Daoy (cell line): ENCODE measurements at regions not wholly inside any gene's neighbourhood (a gene's known extent, or its start where the extent isn't known, plus 50 kb on each side); places are given as distances from the start of the nearest gene placed in this dataset.
A peak's percentile ranks its signal among the peaks of the same experiment; 100 is the strongest.
"Not testable (repeated sequence)": the region's sequence is repeated elsewhere in the genome, so short reads cannot be mapped to it uniquely, and the experiment has no call there.

Experiments used
- DNase-seq: peaks from one replicate; pipeline ENCODE4 v3.0.0-alpha.2; 2015; ENCODE audit warnings: low read depth

DNA sequence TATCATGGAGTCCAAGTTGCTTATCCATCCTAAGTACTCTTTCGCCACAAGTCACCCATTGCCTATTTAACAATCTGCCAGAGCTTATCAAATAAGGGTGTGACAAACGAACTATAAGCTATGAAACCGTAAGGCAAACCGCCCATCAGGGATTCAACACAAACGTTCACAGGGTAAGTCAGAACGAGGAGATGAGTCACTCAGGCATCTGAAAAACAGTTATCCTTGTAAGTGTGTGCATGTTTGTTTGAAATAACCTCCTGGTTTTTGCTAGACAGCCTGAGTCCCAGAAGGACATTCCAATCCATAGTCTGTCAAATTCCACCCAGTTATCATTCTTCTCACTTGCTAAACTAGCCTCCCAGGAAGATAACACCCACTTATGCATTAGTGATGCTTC is 299.1 kb downstream of the PAX3 start:
- peak; percentile 83 for DNase-seq

DNA sequence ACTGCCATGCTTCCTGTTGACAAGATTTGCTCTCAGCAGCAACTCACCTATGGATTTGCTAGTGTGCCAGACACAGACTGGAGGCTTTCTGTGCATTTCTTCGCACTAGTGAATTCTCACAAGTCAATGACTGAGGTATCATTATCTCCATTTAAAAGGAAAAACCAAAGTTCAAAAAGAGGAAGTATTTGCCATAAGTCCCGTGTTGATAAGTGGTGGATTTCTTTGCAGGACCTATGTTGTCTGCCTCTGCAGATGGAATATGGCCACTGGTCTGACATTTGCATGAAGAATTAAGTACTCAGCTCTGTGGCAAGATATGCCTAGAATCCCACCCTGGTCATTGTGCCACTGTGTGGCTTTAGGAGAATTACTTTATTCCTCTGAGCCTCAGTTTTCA is 299.6 kb downstream of the PAX3 start:
- no peak for DNase-seq

DNA sequence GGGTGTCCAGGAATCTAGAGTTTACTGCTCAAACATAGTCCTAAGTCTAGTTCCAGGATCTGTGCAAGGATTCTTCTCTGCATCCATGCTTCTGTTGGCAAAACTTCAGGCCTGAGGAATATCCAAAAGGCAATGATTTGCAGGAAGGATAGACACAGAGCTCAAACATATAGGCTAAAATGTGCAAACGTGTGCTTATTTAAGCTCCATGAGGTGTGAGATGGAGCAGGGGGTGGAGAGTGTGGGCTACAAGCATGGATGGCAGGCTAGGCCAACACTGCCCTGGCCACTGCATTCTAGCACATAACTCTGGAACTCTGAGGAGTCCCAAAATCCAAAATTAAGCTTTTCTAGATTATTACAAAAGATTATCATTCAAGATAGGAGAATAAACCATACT is 301.1 kb downstream of the PAX3 start:
- no peak for DNase-seq

DNA sequence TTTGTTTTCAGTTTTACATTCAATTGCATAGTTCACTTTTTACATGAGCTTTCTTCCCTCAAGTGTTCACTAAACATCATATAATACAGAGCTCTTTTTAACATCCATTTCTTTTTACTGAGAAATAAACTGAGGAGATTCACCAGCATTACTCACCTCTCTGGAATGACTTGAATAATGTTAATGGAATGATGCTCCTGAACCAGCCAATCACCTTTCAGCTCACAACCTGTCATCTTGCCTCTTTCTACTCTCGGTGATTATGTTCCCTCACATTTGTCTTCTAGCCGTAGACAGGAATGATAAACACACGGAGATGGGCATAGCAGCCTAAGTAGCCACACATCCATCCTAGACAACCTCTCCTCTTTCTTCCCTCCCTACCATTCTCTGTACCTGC is 301.7 kb downstream of the PAX3 start:
- peak; percentile 83 for DNase-seq

DNA sequence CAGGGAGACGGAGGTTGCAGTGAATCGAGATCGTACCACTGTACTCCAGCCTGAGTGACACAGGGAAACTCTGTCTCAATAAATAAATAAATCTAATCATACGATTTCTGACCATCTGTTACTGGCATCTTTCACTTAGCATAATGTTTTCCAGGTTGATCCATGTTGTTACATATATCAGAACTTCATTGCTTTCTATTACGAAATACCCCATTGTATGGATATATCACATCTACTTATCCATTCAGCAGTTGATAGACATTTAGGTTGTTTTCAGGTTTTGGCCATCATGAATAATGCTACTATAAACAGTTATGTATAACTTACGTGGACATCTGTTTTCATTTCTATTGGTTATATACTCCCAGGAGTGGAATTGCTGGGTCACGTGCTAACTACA is 303.9 kb downstream of the PAX3 start:
- no peak for DNase-seq

DNA sequence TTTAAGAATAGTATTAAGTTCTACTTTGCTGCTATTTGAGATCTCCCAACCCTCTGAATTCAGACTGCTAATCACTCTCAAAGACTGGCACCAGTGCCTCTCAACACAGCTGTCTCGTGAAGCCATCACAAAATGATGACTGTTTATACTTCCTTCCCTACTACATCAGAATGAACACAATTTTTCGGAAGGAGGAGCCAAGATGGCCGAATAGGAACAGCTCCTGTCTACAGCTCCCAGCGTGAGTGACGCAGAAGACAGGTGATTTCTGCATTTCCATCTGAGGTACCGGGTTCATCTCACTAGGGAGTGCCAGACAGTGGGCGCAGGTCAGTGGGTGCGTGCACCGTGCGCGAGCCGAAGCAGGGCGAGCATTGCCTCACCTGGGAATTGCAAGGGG is 314.4 kb downstream of the PAX3 start:
- not testable (repeated sequence) for DNase-seq

DNA sequence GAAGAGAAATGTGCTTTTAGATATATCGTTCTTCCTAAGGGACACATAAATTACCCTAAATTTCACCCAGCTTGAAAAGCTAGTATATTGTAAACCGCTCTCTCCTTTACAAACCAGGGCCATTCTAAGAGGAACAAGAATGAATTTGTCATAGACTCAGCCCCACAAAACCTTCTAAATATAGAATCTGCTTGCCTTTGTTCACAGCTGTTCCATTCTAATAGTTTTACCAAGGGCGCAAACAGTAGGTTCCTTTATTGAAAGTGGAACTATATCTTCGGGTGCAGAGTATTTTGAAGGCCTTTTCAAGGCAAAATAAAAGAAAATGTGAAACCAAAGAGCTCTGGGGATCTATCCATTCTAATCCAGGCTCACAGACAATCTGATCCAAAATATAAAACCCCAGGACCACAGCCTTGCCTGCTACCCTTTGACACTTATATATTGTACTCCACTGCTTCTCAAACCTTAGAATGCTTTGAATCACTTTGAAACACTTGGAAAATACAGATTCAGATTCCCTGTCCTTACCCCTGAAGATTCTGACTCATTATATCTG is 316.8 kb downstream of the PAX3 start:
- no peak for DNase-seq

DNA sequence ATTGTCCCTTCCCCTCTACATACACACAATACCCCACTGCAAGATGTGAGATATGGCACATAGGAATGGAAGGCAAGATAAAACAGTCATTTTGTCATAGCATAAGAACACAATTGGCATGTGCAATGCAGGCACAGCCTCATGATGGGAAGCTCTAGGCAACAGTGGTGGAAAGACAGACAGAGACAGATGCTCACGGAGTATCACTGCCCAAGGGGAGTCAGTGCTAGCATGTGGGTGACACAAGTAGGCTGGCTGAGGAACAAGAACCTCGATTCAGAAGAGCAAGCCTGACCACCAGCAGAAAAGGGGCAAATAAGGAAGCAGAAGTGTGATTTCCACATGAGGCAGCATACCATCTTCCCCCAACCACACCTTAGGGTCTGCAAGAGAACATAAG is 323.6 kb downstream of the PAX3 start:
- DNase-seq, result no peak

DNA sequence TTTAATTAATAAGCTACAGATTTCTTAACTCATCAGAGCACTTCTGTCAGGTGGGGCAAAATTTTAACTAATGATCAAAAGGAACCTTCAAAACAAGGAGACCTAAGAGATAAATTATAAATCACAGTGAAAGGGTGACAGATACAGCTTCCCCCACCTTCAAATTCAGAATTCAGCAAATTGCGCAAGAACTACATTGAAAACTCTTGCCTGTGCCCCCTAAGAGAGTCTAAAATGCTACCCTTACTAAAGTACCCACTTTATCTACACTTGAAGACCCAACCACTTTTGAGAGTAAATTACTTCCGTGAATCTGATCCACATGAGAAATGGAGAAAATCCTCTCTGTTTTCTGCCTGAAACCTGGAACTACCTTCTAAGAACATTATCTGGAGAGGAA is 324.9 kb downstream of the PAX3 start:
- DNase-seq, result no peak

DNA sequence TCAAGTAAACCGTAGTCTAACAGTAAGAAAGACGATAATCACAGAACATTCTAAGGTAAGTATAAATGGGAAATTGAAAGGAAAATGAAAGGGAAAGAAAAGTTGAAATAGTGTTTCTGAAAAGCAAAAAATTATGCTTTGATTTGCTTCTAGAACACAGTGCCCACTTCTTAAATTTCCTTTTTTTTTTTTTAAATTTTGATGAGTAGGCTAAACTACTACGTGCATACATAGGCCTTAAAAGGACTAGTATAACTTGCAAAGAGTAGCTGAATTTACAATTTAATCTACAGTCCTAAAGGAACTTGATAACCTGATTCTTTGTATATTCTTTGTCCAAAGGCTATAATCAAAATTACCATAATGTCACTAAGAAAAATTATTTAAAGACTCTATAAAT is 325.3 kb downstream of the PAX3 start:
- DNase-seq, result no peak

DNA sequence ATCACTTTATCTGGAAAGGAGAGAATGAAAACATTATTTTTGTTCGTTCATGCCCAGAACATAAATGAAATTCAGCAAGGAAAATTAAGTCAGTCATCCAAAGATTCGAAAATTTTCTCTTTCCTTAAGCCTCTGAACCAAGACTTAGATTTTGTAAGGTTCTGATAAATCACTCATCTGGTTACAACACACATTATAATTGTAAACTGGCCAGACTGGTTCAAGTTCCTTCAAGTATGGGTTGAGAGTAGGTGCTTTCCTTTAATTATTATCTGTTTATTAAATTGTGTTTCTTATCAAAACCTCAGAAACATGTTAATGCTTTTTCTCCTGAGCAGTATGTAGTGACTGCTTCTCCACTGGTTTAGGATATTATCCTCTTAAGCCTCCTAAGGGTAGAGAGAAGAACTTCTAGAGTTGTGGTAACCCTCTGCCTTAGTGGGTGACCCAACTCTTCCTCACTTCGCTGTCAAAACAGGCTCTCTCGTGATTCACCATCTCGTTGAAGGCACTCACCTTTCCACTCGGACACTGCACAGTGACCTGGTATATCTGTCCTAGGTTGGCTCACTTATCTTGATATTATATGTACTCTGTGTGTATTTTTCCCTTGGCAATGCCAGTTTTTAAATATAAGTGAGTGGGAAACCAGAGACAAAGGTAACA is 325.9 kb downstream of the PAX3 start:
- no peak for DNase-seq

DNA sequence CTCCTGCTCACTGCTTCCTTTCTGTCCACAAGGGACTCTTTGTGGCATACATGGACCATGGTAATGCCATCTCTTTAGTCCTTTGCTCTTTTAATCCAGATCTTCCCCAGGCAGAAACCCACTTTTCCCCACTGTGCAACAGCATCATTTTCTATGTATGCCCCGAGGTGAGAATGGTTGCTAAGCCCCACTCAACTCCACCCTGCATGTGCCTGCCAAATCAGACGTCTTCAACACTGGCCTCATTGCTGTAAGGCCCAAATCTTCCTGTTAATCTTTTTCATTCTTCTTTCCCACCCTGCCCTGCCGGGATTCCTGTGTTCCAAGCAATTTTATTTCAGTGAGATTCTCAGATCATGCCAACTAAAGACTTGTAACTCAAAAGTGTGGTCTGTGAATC is 328.4 kb downstream of the PAX3 start:
- DNase-seq, result no peak

DNA sequence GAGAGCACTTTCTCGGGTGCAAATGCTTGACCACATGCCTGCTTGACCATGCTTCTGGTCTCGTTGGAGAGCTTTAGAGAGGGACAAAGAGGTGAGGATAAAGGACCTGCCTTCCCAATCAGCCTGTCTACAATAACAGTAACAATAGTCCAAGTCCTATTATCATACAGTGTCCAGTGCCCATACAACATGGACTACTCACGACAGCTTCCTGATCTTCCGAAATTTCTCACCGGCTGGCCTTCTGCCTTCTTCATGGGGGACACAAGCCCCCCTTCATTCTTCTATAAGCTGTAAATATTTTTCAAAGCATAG is 329.0 kb downstream of the PAX3 start:
- DNase-seq, result no peak

DNA sequence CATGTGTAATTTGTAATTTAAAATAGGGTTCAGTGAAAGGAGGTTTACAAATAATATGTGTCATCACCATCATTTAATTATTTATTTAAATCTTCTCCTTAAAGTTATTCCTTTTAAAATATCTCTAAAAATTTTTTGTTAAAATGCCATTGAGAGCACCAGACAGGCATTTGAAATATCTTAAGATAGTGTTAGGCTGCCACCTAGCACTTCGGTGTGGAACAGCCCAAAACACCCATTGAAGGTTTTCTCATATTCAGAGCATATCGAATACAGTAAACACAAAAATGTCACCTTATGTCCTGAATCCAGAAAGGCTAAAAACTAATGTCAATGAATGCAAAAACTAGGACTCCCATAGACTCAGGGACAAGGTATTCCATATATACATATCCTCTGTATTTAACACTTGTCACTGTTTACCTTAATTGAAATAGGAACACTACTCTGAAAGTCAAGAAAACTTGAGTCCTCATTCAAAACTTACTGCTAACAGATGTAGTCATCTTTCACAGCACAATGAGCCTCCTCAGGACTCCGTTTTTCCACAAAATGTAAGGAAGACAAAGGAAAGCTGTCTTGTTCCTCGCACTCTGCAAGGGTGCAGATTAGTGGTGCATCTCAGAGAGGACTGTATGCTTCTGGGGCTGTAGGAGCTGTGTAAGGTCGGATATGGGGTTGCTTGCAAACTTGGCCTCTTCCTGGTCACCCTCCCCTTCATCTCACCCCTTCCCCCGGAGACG is 329.5 kb downstream of the PAX3 start:
- DNase-seq, result peak; percentile 24

DNA sequence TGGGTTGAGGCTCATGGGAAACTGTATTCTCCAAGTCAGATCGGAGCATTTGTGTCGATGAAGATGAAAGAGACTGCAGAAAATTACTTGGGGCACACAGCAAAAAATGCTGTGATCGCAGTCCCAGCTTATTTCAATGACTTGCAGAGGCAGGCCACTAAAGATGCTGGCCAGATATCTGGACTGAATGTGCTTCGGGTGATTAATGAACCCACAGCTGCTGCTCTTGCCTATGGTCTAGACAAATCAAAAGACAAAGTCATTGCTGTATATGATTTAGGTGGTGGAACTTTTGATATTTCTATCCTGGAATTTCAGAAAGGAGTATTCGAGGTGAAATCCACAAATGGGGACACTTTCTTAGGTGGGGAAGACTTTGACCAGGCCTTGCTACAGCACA is 336.6 kb downstream of the PAX3 start:
- DNase-seq, result no peak

DNA sequence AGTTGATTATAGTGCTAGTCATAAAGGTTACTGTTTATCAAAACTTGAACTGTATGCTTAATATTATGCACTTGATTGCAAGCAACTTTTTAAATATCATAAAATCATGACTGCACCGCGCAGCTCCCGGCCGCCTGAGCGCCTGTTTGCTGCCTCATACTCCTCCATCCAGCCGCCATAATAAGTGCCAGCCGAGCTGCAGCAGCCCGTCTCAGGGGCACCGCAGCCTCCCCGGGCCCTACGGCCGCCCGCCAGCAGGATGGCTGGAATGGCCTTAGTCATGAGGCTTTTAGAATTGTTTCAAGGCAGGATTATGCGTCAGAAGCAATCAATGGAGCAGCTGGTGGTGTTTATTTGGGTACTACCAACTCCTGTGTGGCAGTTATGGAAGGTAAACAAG is 337.2 kb downstream of the PAX3 start:
- peak; percentile 26 for DNase-seq

DNA sequence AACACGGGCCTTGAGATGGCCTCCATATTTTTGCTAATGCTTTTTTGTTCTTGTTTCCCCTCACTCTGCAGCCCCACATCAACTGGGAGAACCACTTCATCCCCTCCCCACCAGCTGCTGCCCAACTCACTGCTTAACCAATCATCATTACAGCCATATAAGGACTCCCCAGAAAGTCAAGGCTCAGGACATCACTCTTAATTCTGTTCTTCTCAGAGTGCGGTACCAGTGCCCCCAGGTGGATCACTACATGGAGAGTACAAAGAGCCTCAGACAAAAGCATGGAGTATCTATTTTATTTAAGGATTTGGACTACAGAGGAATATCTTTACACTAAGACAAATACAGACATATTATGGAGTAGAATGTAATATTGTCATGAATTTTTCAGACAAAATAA is 340.6 kb downstream of the PAX3 start:
- peak; percentile 13 for DNase-seq

DNA sequence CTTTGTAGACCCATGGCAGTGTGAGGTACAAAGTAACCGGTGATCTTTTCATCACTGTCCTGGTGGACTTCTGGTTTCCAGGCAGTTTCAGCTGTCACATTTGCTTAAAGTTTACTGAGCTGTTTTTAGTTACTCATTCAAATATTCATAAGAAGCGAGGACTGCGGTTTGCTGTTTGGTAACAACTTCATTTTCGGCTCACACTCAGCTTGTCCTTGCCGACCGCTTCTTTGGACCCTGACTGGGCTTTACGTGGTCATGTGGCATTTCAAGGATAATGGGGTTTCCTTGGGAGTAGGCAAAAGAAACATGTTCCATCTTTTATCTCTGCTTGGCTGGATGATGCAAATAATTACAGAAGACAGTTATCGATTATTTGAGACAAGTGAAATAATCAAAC is 350.7 kb downstream of the PAX3 start:
- no peak for DNase-seq

DNA sequence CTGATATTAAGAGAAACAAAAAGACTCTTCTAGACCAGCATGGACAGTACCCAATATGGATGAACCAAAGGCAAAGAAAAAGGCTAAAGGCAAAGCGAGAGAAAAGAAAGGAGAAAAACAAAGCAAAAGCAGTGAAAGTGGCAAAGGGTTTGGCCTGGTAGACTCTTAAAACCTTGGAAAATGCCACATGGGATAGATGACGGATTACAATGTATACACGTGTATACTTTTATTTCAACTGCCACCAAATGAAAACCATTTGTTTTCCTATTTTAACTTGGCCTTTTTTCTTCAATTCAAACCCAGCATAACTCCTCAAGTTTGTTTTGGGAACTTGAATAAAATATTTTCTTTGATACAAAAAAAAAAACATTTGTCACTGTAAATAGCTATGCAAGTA is 354.3 kb downstream of the PAX3 start:
- not testable (repeated sequence) for DNase-seq

DNA sequence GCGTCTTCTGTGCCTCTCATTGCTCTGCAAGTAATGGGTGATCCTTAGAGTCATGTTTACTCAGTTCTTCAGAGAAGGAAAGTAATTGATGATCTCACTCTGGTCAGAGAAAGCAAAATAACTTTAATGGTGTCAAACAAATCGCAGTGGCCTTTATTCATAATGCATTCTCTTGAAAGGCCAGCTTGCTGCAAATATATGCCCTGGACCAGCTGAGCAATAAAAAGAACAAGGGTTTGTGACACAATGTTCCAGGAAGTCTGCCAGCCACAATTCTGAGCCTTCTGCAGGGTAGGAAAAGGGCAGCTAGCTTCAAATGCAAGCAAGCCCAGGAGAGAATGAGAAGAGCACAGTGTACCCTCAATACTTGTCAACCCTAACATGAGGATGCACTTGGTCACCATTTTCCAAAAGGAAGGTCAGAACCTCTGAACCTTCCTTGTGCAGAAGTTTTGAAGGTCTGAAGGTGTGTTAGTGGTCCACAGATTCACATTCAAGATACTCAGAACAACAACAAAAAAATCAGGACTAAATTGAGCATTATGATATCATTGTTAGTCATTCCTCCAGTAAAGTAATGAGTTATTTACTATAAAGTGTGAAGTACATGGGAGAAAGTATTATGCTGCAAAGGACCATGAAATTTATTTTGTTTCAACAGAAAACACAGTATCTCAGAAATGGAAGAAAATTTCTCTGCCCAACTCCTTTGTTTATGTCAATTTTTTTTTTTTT is 355.6 kb downstream of the PAX3 start:
- peak; percentile 53 for DNase-seq

DNA sequence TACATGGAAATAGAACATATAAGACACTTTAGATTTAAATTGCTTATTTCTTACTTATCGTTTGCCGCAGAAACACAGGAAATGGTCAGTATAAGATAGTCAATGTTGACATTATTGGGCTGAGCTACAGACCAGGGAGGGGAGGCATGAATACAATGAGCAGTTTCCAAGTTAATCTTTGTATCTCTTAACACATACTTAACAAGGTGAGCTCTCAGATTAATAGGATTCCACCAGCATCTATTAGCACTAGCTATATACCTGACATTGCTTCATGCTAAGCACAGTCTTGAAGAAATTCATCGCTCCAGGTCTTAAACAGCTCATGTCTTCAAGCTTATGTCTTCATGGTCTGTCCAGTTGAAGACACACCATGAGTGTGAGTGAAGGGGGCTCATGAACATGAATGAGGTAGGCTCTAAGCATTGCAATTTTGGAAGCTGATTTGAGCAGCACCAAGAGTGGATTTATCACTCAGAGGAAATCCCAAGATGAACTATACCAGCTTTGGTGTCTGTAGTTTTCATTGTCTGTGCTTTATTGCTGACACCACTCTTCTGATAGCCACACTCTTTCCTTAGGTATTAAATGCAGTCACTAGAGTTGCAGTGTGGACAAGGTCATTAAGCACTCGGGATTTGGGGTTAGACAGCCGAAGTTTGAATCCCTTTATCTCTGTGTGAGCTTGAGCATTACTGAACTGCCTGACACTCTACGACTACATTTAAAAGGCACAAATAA is 359.3 kb upstream of the EPHA4 start:
- no peak for DNase-seq

DNA sequence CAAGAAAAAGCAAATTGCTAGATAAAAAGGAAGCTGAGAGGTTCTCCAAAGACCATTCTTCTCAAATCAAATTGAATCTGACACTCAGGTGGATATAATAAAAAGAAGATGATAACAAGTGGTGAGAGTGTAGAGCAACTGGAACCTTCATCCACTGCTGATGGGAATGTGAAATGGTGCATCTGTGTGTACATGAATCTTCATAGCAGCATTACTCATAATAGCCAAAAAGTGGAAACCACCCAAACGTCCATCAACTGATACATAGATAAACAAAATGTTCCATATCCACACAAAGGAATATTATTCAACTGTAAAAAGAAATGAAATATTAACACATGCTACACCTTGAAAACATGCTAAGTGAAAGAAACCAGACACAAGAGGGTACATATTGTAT is 357.2 kb upstream of the EPHA4 start:
- DNase-seq, result no peak
